ENCODE measurements at regions not wholly inside any gene's neighbourhood (a gene's known extent, or its start where the extent isn't known, plus 50 kb on each side); places are given as distances from the start of the nearest gene placed in this dataset.
"Not testable (repeated sequence)": the region's sequence is repeated elsewhere in the genome, so short reads cannot be mapped to it uniquely, and the experiment has no call there.

- DNase-seq (ENCODE audit: low spot score): no peak
These were observed 71.2 kb upstream of the PRR5 start for GRCh38 chr22:44630826-44631225.

GRCh38 chr22:44628835-44629234 lies 73.2 kb upstream of the PRR5 start:
- no peak for DNase-seq (ENCODE audit: low spot score)

GRCh38 chr22:44628273-44628672 lies 73.7 kb upstream of the PRR5 start:
- no peak for DNase-seq (ENCODE audit: low spot score)

GRCh38 chr22:44627521-44628139 lies 74.4 kb upstream of the PRR5 start:
- DNase-seq (ENCODE audit: low spot score): no peak

GRCh38 chr22:44625981-44626687 lies 75.9 kb upstream of the PRR5 start:
- DNase-seq (ENCODE audit: low spot score): peak; percentile 42

- no peak for DNase-seq (ENCODE audit: low spot score)
These were observed 76.6 kb upstream of the PRR5 start for GRCh38 chr22:44625421-44625760.

- no peak for DNase-seq (ENCODE audit: low spot score)
These were observed 77.1 kb upstream of the PRR5 start for GRCh38 chr22:44624689-44625420.

GRCh38 chr22:44623771-44624510 lies 78.1 kb upstream of the PRR5 start:
- no peak for DNase-seq (ENCODE audit: low spot score)

- DNase-seq (ENCODE audit: low spot score): no peak
These were observed 79.3 kb upstream of the PRR5 start for GRCh38 chr22:44622679-44623078.

GRCh38 chr22:44622147-44622427 lies 79.9 kb upstream of the PRR5 start:
- no peak for DNase-seq (ENCODE audit: low spot score)

- DNase-seq (ENCODE audit: low spot score): no peak
These were observed 80.4 kb upstream of the PRR5 start for GRCh38 chr22:44621401-44622146.

GRCh38 chr22:44620841-44621257 lies 81.2 kb upstream of the PRR5 start:
- no peak for DNase-seq (ENCODE audit: low spot score)

GRCh38 chr22:44620129-44620840 lies 81.7 kb upstream of the PRR5 start:
- peak; percentile 49 for DNase-seq (ENCODE audit: low spot score)

GRCh38 chr22:44619560-44620128 lies 82.4 kb upstream of the PRR5 start:
- not testable (repeated sequence) for DNase-seq (ENCODE audit: low spot score)

- not testable (repeated sequence) for DNase-seq (ENCODE audit: low spot score)
These were observed 83.1 kb upstream of the PRR5 start for GRCh38 chr22:44618910-44619309.

GRCh38 chr22:44618400-44618799 lies 83.6 kb upstream of the PRR5 start:
- no peak for DNase-seq (ENCODE audit: low spot score)

- no peak for DNase-seq (ENCODE audit: low spot score)
These were observed 84.2 kb upstream of the PRR5 start for GRCh38 chr22:44617828-44618227.

GRCh38 chr22:44616882-44617655 lies 84.9 kb upstream of the PRR5 start:
- no peak for DNase-seq (ENCODE audit: low spot score)

GRCh38 chr22:44616461-44616860 lies 85.5 kb upstream of the PRR5 start:
- no peak for DNase-seq (ENCODE audit: low spot score)

- DNase-seq (ENCODE audit: low spot score): no peak
These were observed 86.3 kb upstream of the PRR5 start for GRCh38 chr22:44615602-44616180.
